ENCODE measurements at regions not wholly inside any gene's neighbourhood (a gene's known extent, or its start where the extent isn't known, plus 50 kb on each side); places are given as distances from the start of the nearest gene placed in this dataset.
"Not testable (repeated sequence)": the region's sequence is repeated elsewhere in the genome, so short reads cannot be mapped to it uniquely, and the experiment has no call there.

GRCh38 chr11:21727102-21727501, 465.8 kb upstream of the ANO5 start:
- no peak for DNase-seq

- DNase-seq: no peak
Observed at GRCh38 chr11:21736404-21736803, 456.5 kb upstream of the ANO5 start.

GRCh38 chr11:21752475-21753243, 440.2 kb upstream of the ANO5 start:
- DNase-seq: not testable (repeated sequence)

GRCh38 chr11:21753244-21753767, 439.6 kb upstream of the ANO5 start:
- DNase-seq: not testable (repeated sequence)

GRCh38 chr11:21761000-21761399, 431.9 kb upstream of the ANO5 start:
- DNase-seq: no peak

- DNase-seq: no peak
Observed at GRCh38 chr11:21768388-21768787, 424.5 kb upstream of the ANO5 start.

- DNase-seq: no peak
Observed at GRCh38 chr11:21769188-21769587, 423.7 kb upstream of the ANO5 start.

GRCh38 chr11:21771097-21771496, 421.8 kb upstream of the ANO5 start:
- no peak for DNase-seq

- DNase-seq: no peak
Observed at GRCh38 chr11:21774212-21774611, 418.7 kb upstream of the ANO5 start.

GRCh38 chr11:21775911-21776310, 417.0 kb upstream of the ANO5 start:
- no peak for DNase-seq

GRCh38 chr11:21783954-21784353, 408.9 kb upstream of the ANO5 start:
- no peak for DNase-seq

- DNase-seq: no peak
Observed at GRCh38 chr11:21785351-21785750, 407.5 kb upstream of the ANO5 start.

- no peak for DNase-seq
Observed at GRCh38 chr11:21794306-21794705, 398.6 kb upstream of the ANO5 start.

GRCh38 chr11:21798216-21798615, 394.7 kb upstream of the ANO5 start:
- no peak for DNase-seq

GRCh38 chr11:21804523-21804922, 388.4 kb upstream of the ANO5 start:
- not testable (repeated sequence) for DNase-seq

- no peak for DNase-seq
Observed at GRCh38 chr11:21806508-21806907, 386.4 kb upstream of the ANO5 start.

- no peak for DNase-seq
Observed at GRCh38 chr11:21806947-21807346, 385.9 kb upstream of the ANO5 start.

GRCh38 chr11:21807350-21807749, 385.5 kb upstream of the ANO5 start:
- DNase-seq: no peak

- DNase-seq: no peak
Observed at GRCh38 chr11:21810650-21811049, 382.2 kb upstream of the ANO5 start.

- no peak for DNase-seq
Observed at GRCh38 chr11:21811572-21811971, 381.3 kb upstream of the ANO5 start.

GRCh38 chr11:21814169-21814568, 378.7 kb upstream of the ANO5 start:
- DNase-seq: no peak

GRCh38 chr11:21817696-21818095, 375.2 kb upstream of the ANO5 start:
- DNase-seq: no peak

GRCh38 chr11:21820176-21820575, 372.7 kb upstream of the ANO5 start:
- DNase-seq: no peak

- no peak for DNase-seq
Observed at GRCh38 chr11:21825127-21825526, 367.8 kb upstream of the ANO5 start.

- DNase-seq: no peak
Observed at GRCh38 chr11:21838427-21838826, 354.5 kb upstream of the ANO5 start.

Data from hindlimb muscle (tissue), 1 donor.